HG03342 (cell line): ENCODE measurements at regions not wholly inside any gene's neighbourhood (a gene's known extent, or its start where the extent isn't known, plus 50 kb on each side); places are given as distances from the start of the nearest gene placed in this dataset.
"Not testable (repeated sequence)": the region's sequence is repeated elsewhere in the genome, so short reads cannot be mapped to it uniquely, and the experiment has no call there.

Source experiments
- ATAC-seq: cut with Tn5 transposase; IDR thresholded peaks from one replicate; pipeline ENCODE4 v1.9.1; 2021; ENCODE audit warnings: mild to moderate bottlenecking, moderate library complexity; ENCODE audit not compliant: unreplicated experiment

DNA sequence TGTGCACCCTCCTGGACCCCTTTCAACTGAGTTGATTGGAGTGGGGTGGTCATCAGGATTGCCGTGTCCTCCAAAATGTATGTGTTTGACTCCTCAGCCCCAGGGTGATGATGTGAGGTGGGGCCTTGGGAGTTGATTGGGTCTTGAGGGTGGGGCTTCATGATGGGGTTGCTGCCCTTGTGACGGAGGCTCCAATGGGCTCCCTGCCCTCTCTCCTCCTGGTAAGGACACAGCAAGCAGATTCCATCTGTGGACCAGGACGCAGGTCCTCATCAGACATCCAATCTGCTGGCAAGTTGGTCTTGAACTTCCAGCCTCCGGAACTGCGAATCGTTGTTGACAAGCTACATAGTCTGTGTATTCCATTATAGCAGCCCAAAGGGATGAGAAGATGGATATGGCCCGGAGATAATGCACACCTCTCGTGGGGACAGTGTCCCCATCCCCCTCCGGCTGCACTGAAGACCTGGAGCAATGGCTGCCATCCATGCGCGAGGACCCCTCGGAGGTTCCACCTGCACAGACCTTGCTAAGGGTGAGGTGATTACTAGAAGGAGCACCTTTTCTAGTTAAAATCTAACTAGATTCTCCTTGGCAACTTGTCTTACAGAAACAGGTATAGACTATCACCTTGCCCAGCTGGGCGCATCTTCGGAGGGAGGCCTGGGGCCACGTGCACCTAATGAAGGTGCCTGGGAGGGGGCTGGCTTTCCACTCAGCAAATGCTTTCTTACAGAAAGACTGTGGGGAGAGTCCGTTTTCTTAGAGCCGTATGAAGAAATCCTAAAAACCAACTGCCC, 75.7 kb upstream of the IRX4 start:
- ATAC-seq, result no peak

DNA sequence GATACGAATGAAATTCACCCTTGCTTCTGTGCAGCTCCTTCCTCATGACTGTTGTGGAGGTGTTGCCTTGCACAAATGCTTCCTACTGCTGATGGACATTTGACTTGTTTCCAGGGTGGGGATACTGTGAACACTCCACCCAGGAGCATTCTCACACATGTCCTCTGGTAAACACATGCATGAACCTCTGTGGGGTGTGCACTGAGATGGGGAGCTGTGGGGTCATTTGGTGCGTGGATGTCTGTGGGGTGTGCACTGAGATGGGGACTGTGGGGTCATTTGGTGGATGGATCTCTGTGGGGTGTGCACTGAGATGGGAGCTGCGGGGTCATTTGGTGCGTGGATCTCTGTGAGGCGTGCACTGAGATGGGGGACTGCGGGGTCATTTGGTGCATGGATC, 72.9 kb upstream of the IRX4 start:
- no peak for ATAC-seq

DNA sequence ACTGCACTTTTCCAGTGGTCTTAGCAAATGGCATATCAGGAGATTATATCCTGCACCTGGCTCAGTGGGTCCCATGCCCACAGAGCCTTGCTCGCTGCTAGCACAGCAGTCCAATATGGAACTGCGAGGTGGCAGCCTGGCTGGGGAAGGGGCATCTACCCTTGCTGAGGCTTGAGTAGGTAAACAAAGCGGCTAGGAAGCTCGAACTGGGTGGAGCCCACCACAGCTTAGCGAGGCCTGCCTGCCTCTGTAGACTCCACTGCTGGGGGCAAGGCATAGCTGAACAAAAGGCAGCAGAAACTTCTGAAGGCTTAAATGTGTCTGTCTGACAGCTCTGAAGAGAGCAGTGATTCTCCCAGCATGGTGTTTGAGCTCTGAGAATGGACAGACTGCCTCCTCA, 71.0 kb upstream of the IRX4 start:
- ATAC-seq, result not testable (repeated sequence)

DNA sequence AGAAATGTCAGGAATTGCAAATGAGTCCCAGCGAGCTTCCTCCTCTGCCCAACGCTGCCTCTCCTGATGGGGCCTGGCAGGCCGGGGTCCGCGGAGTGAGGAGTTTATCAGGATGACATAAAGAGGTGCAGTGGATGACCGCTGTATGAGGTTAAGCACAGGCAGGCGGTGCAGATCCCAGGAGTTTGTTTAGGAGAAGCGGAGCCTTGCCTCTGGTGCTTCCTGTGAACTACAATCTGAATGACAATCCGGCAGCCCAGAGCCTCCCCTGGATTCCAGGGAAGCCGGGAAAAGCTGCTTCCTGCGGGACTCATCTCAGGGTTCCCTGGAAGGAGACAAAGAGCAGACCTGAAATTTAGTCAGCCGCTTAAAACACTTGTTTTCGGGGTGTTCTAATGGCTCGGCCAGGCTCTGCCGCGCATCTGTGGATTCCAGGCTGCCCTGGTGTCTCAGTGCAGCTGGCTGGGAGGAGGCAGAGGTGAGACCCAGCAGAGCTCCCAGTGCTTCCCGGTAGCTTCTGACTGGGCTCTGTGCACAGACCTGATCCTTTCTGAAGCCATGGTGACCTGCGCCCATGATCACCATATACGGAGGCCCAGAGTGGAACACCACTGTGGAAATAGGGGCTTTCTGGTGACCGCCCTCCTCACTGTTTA, 69.8 kb upstream of the IRX4 start:
- ATAC-seq, result no peak

DNA sequence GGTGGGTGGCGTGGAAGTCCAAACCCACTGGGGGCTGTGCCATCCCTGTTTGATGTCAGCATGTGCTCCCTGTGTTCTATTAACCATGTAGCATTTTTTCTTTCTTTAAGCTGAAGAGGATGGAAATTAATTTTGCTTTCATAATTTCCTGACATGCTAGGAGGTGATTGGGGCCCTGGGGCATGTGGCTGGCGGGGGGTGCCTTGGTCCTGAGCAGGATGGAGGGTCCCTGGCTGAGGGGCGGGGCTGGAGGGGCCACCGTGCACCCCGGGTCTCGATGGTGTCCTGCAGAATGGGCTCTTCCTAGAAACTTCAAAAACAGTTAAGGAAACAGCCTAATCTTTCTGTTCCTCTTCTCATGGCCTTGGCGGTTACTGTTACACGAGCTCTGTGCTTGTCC, 69.3 kb upstream of the IRX4 start:
- ATAC-seq, result no peak

DNA sequence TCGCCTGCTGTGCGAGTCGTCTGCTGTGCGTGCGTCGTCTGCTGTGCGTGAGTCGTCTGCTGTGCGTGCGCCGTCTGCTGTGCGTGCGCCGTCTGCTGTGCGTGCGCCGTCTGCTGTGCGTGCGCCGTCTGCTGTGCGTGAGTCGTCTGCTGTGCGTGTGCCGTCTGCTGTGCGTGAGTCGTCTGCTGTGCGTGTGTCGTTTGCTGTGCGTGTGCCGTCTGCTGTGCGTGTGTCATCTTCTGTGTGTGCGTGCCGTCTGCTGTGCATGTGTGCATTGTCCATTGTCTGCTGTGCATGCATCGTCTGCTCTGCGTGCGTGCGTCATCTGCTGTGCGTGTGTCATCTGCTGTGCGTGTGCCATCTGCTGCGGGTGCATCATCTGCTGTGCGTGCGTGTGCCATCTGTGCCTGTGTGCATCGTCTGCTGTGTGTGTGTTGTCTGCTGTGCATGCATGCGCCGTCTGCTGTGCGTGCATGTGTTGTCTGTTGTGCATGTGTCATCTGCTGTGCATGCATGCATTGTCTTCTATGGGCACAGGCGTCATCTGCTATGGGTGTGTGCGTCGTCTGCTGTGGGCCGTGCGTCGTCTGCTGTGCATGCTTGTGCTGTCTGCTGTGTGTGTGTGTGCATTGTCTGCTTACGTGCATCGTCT, 68.6 kb upstream of the IRX4 start:
- ATAC-seq, result no peak

DNA sequence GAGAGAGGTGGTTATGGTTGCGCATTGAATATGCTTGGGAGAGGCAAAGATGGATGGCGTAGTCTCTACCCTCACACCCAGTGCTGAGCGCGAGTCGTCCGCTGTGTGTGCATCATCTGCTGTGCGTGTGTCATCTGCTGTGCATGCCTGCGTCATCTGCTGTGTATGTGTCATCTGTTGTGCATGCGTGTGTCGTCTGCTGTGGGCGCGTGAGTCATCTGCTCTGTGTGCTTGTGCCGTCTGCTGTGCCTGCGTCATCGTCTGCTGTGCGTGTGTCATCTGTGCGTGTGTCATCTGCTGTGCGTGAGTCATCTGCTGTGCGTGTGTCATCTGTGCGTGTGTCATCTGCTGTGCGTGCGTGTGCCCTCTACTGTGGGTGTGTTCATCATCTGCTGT, 68.0 kb upstream of the IRX4 start:
- no peak for ATAC-seq

DNA sequence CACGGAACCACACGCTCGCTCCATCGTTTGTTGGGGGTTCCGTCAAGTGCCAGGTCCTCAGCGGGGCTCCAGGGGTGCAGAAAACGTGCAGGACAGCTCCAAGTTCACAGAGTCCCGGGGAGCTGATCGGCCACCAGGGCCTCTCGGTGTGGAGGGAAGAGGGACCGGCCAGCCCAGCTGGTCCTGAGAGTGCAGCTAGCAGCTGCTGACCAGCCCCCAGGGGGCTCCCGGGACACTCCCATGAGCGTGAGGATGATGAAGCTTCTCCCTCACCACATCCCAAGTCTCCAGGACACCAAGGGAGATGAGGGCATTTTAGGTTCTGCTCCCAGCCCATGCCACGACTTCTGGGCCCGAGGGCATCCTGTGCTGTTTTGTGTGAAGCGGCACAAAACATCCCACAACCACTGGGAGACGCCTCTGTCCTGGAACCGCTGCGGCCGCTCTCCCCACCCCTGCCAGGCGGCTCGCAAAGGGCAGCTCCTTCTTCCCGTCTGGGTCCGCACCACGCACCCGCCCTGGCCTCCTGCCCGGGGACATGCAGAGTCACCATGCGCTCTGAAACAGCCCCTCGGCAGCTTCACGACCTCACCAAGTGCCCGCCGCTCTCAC, 67.5 kb upstream of the IRX4 start:
- ATAC-seq, result no peak

DNA sequence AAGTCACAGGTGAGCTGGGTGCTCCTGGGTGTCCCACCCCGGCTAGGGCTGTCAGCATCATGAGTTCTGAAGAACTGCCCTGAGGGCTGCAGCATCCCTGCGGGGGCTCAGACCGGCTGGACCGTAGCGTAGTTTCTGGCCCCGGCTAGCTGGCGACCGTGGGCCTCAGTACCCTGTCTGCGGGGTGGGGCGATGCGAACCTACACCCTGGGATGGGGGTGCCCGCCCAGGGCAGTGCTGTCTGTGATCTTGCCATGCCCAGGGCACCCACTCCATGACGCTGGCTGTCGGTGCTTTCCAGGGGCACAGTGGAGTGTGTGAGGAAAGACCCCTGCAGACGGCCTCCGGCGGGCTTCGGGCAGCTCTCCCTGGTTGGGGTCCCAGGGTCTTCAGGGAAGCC, 66.5 kb upstream of the IRX4 start:
- ATAC-seq, result no peak

DNA sequence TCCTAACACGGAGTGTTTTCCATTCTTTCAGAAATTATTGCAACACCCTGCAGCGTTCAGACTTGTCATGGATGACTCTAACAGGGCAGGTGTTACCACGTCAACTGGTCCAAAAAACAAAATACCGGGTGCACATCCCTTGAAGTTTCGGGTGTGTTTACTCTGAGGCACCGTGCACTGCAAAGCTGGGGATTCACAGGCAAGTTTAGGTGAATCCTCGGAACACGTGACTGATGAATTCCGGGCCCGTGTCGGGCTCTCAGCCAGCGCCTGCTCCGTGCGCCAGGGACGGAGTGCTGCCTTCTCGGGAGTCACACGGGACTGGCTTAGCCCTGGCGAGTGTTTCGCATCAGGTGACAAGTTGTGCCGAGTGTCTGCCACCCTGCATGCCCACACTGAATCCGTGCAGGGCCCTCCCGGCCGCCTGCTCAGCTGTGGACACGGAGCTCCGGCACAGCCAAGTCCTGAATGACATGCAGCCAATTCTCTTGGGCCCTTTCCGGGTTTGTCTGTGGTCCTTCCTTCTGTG, 66.0 kb upstream of the IRX4 start:
- no peak for ATAC-seq

DNA sequence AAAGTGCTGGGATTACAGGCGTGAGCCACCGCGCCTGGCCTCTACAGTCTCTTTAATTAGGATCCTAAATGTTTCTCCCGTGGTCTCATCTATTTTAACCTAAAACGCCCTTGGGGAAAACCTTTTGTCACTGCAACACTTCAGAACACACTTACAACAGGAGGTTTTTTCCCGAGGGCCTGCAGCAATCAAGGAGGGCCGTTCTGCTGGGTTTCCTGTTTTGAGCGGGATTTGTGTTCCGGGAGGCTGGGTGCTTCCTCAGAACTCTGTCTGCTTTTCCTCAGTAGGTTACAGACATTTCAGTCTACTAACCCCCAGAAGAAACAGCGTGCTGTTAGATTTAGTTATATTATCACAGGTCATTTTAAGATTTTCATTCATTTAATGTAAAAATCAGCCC, 65.4 kb upstream of the IRX4 start:
- ATAC-seq, result no peak

DNA sequence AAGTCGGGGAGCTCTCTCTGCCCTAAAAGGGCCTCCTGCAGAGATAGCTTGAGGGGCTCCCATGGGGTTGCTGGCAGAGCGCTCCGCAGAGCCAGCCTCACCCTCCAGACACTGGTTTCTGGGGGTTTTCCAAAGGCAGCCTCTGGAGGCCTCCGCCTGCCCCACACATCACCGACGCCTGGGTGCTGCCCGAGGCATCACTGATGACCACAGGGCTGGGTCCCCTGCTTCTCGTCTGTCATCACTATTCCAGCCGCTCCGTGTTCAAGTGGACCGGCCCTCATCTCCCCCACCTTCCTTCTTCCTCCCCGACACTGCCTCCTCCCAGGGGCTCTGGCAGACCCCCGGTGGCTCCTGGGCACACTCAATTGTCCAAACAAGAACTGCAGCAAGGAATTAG, 64.1 kb upstream of the IRX4 start:
- no peak for ATAC-seq

DNA sequence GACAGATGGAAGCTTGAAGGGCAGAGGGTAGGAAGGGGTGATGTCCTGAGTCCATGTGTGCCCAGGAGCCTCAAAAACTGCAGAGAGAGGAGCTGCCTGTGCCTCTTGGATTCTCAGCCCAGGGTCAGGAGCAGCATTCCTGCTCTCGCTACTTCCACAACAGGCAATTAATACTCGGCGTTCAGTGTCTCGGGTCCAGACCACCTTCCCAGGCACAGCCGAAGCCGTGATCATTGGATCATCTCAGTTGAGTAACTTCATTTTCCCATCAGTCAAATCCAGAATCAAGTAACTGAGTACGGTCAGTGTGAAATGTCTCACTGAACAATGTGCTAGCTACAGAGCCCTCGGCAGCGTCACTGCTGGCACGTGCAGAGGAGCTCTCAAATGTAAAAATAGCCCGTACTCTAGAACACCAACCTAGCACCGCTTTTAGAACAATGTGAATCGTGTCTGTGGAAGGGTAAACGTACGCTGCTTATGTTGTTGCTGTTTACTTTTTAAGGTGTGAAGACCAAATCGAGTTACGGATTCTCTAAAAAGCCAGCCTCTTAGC, 63.5 kb upstream of the IRX4 start:
- no peak for ATAC-seq

DNA sequence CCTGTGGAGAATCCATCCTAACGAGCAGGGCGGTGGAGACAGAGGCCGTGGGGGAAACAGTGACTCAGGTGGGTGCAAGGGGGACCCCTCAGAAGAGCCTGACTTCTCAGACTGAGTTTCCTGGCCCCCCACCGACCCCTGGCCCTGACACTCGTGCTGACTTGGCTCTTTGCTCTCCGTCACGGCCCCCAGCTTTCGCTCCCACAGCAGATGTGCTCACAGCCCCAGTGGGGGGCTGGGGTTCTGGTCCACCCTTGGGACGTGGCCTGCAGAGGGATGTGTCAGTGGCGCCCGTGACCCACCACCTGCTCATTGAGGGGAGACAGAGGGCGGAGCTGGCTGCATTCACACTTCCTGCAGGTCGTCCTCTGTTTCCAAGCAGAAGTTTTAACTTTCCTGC, 62.9 kb upstream of the IRX4 start:
- no peak for ATAC-seq

DNA sequence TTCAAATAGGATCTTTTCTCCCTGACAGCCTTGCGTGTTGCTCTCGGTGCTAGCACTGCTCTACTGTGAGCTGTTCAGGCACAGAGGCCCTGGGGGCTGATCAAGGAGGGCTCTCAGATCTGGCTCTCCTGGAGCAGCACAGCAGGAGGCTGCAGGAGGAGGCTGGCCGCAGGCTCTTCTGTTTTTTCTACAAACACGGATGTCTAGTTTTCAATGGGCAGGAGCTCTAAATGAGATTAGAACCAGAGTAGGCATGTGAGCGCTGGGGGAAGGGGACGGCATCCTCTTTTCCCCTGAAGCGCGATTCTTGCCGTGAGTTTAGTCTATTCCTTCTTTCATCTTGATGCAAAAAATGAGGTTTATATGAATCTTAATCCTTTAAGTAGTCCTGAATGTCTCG, 61.7 kb upstream of the IRX4 start:
- ATAC-seq, result no peak

DNA sequence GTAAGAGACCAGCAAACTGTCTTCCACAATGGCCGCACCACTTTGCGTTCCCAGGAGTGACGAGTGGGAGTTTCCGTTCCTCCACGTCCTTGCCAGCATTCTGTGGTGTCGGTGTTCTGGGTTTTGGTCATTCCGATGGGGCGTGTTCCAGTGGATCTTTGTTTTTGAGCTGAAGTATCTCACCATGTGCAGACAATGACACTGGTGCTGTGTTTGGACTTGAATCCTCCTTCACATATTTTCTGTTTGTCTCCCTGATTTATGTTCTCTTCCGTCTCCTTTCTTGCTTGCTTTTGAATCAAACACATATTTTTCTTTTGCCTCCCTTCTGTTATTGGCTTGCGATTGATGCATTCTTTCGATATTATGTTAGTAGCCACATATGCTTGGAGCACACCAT, 60.8 kb upstream of the IRX4 start:
- no peak for ATAC-seq

DNA sequence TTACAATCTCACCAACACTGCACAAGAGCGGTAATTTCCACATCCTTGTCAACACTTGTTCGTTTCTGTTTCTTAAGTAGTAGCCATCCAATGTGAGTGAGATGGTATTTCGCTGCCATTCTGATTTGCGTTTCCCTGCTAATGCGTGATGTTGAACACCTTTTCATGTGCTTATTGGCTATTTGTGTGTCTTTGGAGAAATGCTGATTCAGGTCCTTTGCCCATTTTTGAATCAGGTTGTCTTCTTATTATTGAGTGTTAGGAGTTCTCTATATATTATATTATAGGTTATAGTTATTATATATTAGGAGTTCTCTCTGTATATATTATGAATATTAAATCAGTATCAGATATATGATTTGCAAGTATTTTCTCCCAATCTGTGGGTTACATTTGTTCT, 59.9 kb upstream of the IRX4 start:
- no peak for ATAC-seq

DNA sequence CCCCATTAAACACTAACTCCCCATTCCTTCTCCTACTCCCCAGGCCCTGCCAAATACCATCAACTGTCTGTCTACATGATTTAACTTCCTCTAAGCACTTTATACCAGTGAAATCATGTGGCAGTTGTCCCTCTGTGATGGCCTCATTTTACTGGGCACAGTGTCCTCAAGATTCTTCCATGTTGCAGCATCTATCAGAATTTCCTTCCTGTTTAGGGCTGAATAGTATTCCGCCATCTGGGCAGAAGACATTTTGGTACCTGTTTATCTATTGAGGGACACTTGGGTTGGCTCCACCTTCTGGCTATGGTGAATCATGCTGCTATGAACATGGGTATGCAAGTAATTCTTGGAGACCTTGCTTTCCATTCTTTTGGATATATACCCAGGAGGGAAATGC, 59.4 kb upstream of the IRX4 start:
- no peak for ATAC-seq

DNA sequence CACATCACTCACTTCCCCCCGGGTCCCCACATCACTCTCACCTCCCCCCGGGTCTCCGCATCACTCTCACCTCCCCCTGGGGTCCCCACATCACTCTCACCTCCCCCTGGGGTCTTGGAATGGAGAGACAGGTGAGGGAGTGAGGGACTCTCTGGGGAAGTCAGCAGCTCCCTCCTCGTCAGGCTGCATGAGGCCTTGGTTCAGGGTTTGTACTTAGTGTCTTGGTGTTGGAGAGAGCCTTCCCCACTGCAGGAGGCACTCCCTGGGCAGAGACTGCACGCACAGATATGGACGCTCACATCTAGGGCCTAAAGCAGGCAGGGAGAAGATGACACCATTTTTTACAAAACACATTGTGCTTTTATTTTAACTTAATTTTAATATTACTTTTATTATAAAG, 56.5 kb upstream of the IRX4 start:
- no peak for ATAC-seq

DNA sequence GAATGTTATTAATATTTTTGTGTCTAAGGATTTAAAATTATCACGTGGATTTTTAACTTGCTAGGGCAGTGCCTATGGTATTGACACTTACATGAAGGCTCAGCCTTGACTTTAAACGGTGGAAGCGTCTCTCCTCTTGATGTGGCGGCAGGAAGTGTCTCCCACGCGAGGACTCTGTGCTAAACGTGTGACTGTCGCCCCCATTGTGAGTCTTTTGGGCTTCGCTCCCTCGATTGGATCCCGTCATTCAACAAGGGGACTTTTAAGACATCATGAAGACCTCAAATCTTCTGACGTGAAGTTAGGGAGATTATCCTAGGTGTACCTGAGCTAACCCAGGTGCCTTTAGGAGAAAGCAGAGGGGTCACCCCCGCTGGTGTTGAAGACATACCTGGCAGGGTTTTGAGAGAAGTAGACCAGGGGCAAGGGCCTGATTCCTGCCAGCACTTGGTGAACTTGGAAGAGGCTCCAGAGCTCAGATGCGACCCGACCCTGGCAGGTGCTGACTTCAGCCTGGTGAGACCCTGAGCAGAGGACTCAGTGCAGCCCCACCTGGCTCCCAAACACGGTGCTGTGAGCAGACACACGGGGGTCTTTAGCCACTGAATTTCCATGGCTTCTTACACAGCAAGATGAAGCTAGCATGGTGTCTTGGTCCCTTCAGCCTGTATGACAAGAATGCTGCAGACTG, 55.7 kb upstream of the IRX4 start:
- ATAC-seq, result no peak

DNA sequence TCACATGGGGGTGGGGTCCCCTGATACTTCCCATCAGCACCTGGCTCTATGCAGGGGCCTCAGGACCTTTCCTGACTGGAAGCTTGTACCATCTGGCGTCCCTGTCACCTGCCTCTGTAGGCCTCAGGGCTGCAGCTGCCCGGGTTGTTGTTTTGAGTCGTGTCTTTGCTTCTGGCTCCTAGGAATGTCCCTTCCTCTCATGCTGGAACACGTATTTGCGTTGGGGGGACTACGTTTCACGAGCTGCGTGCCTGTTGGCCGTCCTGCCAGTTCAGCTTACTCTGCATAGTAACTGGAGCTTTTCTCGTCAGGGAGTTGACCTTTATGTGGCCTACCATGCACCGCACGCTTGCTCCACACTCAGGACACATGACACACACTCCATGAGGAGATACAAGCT, 54.9 kb upstream of the IRX4 start:
- no peak for ATAC-seq
